ENCODE measurements at regions not wholly inside any gene's neighbourhood (a gene's known extent, or its start where the extent isn't known, plus 50 kb on each side); places are given as distances from the start of the nearest gene placed in this dataset.

DNA sequence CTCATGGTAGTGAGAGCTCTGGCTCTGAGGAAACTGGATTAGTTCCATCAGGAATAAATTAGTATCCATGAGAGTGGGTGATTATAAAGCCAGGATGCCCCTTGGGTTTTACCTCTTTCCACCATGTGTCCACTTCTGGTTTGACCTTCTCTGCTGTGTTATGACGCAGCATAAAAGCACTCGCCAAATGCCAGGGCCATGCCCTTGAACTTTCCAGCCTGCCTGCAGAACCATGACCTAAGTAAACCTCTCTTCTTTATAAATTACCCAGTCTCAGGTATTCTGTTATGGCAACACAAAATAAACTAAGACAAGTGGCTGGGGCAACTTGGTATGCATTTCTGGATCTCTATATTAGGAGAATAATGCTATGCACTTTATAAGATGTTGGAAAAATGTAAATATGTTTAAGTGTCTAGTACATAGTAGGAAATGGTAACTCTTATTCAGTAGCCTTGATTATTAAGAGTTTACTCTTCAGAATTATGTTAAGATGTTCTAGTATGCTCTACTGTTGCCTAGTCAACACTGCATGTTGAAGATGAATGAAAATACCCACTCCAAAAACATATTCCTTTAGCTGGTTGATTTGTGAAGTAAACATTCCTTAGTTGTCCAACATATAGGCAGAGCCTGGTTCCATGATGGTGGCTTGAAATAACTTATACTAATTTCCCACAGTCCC, 455.6 kb upstream of the TMPO start:
- TF ChIP-seq CTCF (IDR thresholded peaks at IDR 0.05) (no peak), POLR2A (IDR thresholded peaks at IDR 0.05) (no peak)

Data from adrenal gland (tissue), 5 donors.